HG03159 (cell line): ENCODE measurements at regions not wholly inside any gene's neighbourhood (a gene's known extent, or its start where the extent isn't known, plus 50 kb on each side); places are given as distances from the start of the nearest gene placed in this dataset.
"Not testable (repeated sequence)": the region's sequence is repeated elsewhere in the genome, so short reads cannot be mapped to it uniquely, and the experiment has no call there.

ENCODE experiments used
- ATAC-seq: cut with Tn5 transposase; IDR thresholded peaks from one replicate; pipeline ENCODE4 v1.9.1; 2021; ENCODE audit warnings: mild to moderate bottlenecking, moderate library complexity; ENCODE audit not compliant: unreplicated experiment

- no peak for ATAC-seq
Observed at GRCh38 chr4:162761965-162762364, 404.7 kb downstream of the NAF1 start.

- not testable (repeated sequence) for ATAC-seq
Observed at GRCh38 chr4:162740228-162740627, 426.5 kb downstream of the NAF1 start.

- ATAC-seq: not testable (repeated sequence)
Observed at GRCh38 chr4:162739596-162739995, 427.1 kb downstream of the NAF1 start.

- ATAC-seq: no peak
Observed at GRCh38 chr4:162732876-162733275, 433.8 kb downstream of the NAF1 start.

GRCh38 chr4:162727766-162728165 lies 438.9 kb downstream of the NAF1 start:
- ATAC-seq: no peak

- no peak for ATAC-seq
Observed at GRCh38 chr4:162727232-162727631, 439.5 kb downstream of the NAF1 start.

- ATAC-seq: no peak
Observed at GRCh38 chr4:162715401-162715800, 451.3 kb downstream of the NAF1 start.

- ATAC-seq: peak; percentile 65
Observed at GRCh38 chr4:162707962-162708361, 458.7 kb downstream of the NAF1 start.

GRCh38 chr4:162706632-162707031 lies 460.1 kb downstream of the NAF1 start:
- peak; percentile 43 for ATAC-seq

GRCh38 chr4:162706051-162706450 lies 460.6 kb downstream of the NAF1 start:
- ATAC-seq: no peak

- no peak for ATAC-seq
Observed at GRCh38 chr4:162705130-162705803, 461.4 kb downstream of the NAF1 start.

- no peak for ATAC-seq
Observed at GRCh38 chr4:162700815-162701361, 465.8 kb downstream of the NAF1 start.

GRCh38 chr4:162700358-162700757 lies 466.3 kb downstream of the NAF1 start:
- no peak for ATAC-seq

GRCh38 chr4:162699629-162700028 lies 467.1 kb downstream of the NAF1 start:
- ATAC-seq: no peak

- no peak for ATAC-seq
Observed at GRCh38 chr4:162685410-162685809, 481.3 kb downstream of the NAF1 start.

GRCh38 chr4:162684998-162685397 lies 481.7 kb downstream of the NAF1 start:
- ATAC-seq: no peak

- ATAC-seq: peak; percentile 8
Observed at GRCh38 chr4:162684371-162684700, 482.4 kb downstream of the NAF1 start.

- ATAC-seq: peak; percentile 90
Observed at GRCh38 chr4:162683659-162684370, 482.9 kb downstream of the NAF1 start.

- ATAC-seq: no peak
Observed at GRCh38 chr4:162682651-162683050, 484.0 kb downstream of the NAF1 start.

GRCh38 chr4:162681212-162681611 lies 485.5 kb downstream of the NAF1 start:
- no peak for ATAC-seq

- ATAC-seq: no peak
Observed at GRCh38 chr4:162675661-162676060, 491.0 kb downstream of the NAF1 start.

GRCh38 chr4:162661913-162662312 lies 498.1 kb upstream of the FSTL5 start:
- no peak for ATAC-seq
